ENCODE measurements at regions not wholly inside any gene's neighbourhood (a gene's known extent, or its start where the extent isn't known, plus 50 kb on each side); places are given as distances from the start of the nearest gene placed in this dataset.

DNA sequence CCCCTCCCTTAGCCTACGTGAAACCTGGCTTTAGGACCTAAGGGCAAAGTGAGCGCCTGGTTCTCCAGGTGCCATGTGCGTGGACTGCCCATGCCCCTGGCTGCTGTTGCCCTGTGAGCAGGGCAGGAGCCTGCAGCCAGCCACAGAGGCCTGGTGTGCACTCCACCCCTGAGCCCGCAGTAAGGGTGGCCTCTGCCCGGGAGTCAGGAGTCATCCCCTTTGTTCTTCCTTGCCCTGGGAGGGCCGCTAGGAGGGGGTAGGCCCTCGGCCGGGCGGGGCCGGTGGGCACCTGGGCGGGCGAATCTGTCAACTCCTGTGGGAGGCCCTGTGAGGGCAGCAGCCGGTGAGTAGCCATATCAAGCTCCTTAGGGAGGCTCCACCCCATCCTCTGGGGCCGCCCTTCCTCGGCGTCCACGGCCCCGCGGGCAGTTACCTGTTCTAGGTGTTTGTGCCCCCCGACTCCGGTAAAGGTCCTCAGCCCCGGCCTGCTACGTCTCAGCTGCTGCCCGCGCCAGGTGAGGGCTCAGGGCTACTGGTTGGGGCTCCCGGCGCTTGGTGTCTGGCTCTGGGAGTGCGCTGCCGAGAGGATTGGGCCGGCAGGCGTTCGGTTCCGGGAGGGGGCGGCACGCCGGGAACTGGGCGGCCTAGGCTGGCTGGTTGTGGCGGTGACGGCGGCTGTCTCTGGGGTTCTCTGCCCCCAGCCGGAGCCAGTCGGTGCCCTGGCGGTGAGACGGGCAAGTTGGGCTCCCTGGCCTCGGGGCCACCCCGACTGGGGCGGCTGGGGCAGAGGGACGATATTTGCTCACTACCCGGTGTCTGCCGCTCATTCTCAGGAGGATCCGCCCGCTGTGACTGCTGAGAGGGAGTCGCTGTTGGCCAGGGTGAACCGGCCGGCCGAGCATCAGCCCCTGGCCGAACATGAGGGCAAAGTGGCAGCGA, 1060.2 kb downstream of the TECRL start:
- no peak for TF ChIP-seq CTCF (IDR thresholded peaks at IDR 0.05)
- TF ChIP-seq EP300 (IDR thresholded peaks at IDR 0.05), result no peak
